ENCODE measurements at regions not wholly inside any gene's neighbourhood (a gene's known extent, or its start where the extent isn't known, plus 50 kb on each side); places are given as distances from the start of the nearest gene placed in this dataset.

DNA sequence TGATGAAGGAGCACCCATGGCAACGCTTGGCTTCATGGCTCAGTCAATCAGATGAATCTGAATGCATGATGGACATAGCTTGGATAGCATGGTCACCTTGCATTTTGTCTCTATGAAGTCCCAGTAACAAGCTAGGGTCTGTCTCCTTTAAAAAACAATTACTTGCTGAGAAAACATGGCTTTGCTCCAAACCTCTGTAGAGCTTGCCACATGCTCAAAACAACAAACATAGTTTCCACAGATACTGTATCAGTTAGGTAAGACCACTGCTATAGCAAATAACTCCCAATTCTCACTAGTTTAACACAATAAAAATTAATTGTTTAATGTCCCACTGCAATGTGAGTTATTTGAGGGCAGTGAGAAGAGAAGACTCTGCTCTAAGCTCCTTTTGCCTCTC is 401.0 kb downstream of the IRS1 start:
- H3K36me3 Mint-ChIP-seq (ENCODE audit: insufficient read depth, unreplicated experiment), result no peaks in the 10 kb centered on the region
- H3K27me3 Mint-ChIP-seq (ENCODE audit: unreplicated experiment), result no peaks in the 10 kb centered on the region
- TF ChIP-seq, protein P1, sequence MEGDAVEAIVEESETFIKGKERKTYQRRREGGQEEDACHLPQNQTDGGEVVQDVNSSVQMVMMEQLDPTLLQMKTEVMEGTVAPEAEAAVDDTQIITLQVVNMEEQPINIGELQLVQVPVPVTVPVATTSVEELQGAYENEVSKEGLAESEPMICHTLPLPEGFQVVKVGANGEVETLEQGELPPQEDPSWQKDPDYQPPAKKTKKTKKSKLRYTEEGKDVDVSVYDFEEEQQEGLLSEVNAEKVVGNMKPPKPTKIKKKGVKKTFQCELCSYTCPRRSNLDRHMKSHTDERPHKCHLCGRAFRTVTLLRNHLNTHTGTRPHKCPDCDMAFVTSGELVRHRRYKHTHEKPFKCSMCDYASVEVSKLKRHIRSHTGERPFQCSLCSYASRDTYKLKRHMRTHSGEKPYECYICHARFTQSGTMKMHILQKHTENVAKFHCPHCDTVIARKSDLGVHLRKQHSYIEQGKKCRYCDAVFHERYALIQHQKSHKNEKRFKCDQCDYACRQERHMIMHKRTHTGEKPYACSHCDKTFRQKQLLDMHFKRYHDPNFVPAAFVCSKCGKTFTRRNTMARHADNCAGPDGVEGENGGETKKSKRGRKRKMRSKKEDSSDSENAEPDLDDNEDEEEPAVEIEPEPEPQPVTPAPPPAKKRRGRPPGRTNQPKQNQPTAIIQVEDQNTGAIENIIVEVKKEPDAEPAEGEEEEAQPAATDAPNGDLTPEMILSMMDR (IDR thresholded peaks at IDR 0.05; ENCODE audit: unreplicated experiment), result no peak
- no peak overlapping the region for H3K4me3 Mint-ChIP-seq (ENCODE audit: low read depth, unreplicated experiment)
- peaks cover 4% of the 10 kb centered on the region for H3K9me3 Mint-ChIP-seq (ENCODE audit: low read depth, unreplicated experiment)
- CTCF ChIA-PET, result interaction anchor here (0.6 kb wide), 1 partner anchor 1649 kb away, joined by 5 read pairs; no protein-coding TSS in a partner anchor
- BruUV-seq (replicated peaks), result no TSS peak
- DNase-seq, result no peak
- H3K4me1 Mint-ChIP-seq (ENCODE audit: low read depth, unreplicated experiment), result no peaks in the 10 kb centered on the region
- no peak overlapping the region for H3K27ac Mint-ChIP-seq (ENCODE audit: unreplicated experiment)
- intact Hi-C loops (cut with micrococcal nuclease; ENCODE audit: unreplicated experiment), result no loop called here

DNA sequence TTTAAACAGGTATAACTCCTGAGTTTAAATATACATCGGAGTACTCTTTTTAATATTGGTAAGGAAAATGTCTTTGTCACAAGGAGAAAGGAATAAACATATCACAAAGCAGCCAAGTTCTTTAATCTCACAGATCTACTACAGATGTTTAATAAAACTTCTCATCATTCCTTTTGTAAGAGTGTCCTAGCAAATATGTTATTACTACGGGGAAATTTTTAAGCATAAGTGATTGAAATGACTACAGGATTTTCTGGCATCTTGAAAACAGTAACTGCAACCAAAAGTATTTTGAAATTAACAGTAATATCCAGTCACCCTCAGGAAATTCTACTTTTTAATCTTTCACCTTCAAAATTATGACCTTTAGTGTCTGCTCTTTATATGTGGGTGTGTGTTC is 403.1 kb downstream of the IRS1 start:
- H3K27ac Mint-ChIP-seq (ENCODE audit: unreplicated experiment), result no peak overlapping the region
- no TSS peak for BruUV-seq (replicated peaks)
- no peaks in the 10 kb centered on the region for H3K4me1 Mint-ChIP-seq (ENCODE audit: low read depth, unreplicated experiment)
- no peaks in the 10 kb centered on the region for H3K36me3 Mint-ChIP-seq (ENCODE audit: insufficient read depth, unreplicated experiment)
- DNase-seq, result no peak
- TF ChIP-seq, protein P1 (IDR thresholded peaks at IDR 0.05; ENCODE audit: unreplicated experiment), result no peak
- no peak overlapping the region for H3K4me3 Mint-ChIP-seq (ENCODE audit: low read depth, unreplicated experiment)
- intact Hi-C loops (cut with micrococcal nuclease; ENCODE audit: unreplicated experiment), result no loop called here
- H3K27me3 Mint-ChIP-seq (ENCODE audit: unreplicated experiment), result no peaks in the 10 kb centered on the region
- H3K9me3 Mint-ChIP-seq (ENCODE audit: low read depth, unreplicated experiment), result peaks cover 5% of the 10 kb centered on the region
- CTCF ChIA-PET, result no interaction called here

DNA sequence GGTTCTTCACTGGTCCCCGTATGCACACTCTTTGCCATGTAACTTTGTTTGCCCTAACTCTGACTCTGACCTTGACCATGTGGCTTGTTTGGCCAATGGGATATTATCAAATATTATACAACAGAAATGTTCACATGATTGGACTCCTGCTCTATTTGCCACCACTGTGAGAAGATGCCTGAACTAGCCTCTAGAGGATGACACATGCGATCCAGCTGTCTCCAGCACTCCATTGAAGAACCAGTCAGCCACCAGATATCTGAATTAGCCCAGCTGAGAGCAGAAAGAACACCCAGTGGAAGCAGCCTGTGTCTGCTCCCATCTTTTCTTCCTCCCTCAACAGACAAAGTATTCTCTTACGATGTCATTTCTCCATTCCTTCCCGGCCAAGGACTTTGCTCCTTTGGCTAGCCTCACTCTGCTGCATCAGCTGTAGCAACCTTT is 412.1 kb downstream of the IRS1 start:
- Mint-ChIP-seq H3K36me3 (ENCODE audit: insufficient read depth, unreplicated experiment) (no peaks in the 10 kb centered on the region), H3K4me3 (ENCODE audit: low read depth, unreplicated experiment) (no peak overlapping the region), H3K9me3 (ENCODE audit: low read depth, unreplicated experiment) (peaks cover 20% of the 10 kb centered on the region), H3K27ac (ENCODE audit: unreplicated experiment) (no peak overlapping the region), H3K4me1 (ENCODE audit: low read depth, unreplicated experiment) (no peaks in the 10 kb centered on the region), H3K27me3 (ENCODE audit: unreplicated experiment) (no peaks in the 10 kb centered on the region)
- CTCF ChIA-PET, result no interaction called here
- BruUV-seq (replicated peaks), result no TSS peak
- intact Hi-C loops (cut with micrococcal nuclease; ENCODE audit: unreplicated experiment), result no loop called here
- no peak for DNase-seq
- TF ChIP-seq, protein P1 (IDR thresholded peaks at IDR 0.05; ENCODE audit: unreplicated experiment), result no peak

DNA sequence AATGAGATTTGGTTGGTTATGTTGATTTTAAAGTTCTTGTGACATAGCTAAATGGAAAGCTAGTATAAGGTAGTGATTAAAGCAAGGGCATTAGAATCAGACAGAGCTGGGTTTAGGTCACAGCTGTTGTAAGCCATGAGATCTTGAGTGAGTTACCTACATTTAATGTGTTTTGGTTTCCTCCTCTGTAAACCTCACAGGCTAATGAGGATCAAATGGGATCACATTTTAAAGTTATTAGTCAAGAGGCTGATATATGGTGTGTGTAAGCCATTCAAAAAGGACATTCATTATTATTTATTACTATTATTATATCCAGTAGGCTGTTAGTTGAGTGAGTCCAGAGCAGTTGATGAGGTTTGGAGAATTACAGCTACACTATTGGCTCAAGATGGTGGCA is 416.2 kb downstream of the IRS1 start:
- no peak overlapping the region for H3K4me3 Mint-ChIP-seq (ENCODE audit: low read depth, unreplicated experiment)
- no peak overlapping the region for H3K27ac Mint-ChIP-seq (ENCODE audit: unreplicated experiment)
- no peaks in the 10 kb centered on the region for H3K4me1 Mint-ChIP-seq (ENCODE audit: low read depth, unreplicated experiment)
- H3K27me3 Mint-ChIP-seq (ENCODE audit: unreplicated experiment), result no peaks in the 10 kb centered on the region
- DNase-seq, result no peak
- no peaks in the 10 kb centered on the region for H3K36me3 Mint-ChIP-seq (ENCODE audit: insufficient read depth, unreplicated experiment)
- no TSS peak for BruUV-seq (replicated peaks)
- TF ChIP-seq, protein P1 (IDR thresholded peaks at IDR 0.05; ENCODE audit: unreplicated experiment), result no peak
- intact Hi-C loops (cut with micrococcal nuclease; ENCODE audit: unreplicated experiment), result no loop called here
- CTCF ChIA-PET, result interaction anchor here (0.5 kb wide), 1 partner anchor 652 kb away, joined by 11 read pairs; no protein-coding TSS in a partner anchor
- peaks cover 14% of the 10 kb centered on the region for H3K9me3 Mint-ChIP-seq (ENCODE audit: low read depth, unreplicated experiment)

Measured in Calu3 (cell line).